ENCODE measurements at regions not wholly inside any gene's neighbourhood (a gene's known extent, or its start where the extent isn't known, plus 50 kb on each side); places are given as distances from the start of the nearest gene placed in this dataset.

DNA sequence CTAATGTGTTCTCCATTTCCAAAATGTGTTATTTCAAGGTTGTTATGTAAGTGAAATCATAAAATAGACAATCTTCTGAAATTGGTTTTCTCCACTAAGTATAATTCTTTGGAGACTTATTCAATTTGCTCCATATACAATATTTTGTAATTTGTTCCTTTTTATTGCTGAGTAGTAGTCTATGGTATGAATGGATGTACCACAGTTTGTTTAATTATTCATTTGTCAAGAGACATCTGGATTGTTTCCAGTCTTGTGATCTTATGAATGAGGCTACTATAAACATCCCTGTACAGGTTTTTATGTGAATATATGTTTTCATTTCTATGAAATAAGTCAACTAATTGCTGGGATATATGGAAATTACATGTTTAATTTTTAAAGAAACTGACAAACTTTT lies 652.6 kb upstream of the PLXNA2 start:
- TF ChIP-seq, protein P1, sequence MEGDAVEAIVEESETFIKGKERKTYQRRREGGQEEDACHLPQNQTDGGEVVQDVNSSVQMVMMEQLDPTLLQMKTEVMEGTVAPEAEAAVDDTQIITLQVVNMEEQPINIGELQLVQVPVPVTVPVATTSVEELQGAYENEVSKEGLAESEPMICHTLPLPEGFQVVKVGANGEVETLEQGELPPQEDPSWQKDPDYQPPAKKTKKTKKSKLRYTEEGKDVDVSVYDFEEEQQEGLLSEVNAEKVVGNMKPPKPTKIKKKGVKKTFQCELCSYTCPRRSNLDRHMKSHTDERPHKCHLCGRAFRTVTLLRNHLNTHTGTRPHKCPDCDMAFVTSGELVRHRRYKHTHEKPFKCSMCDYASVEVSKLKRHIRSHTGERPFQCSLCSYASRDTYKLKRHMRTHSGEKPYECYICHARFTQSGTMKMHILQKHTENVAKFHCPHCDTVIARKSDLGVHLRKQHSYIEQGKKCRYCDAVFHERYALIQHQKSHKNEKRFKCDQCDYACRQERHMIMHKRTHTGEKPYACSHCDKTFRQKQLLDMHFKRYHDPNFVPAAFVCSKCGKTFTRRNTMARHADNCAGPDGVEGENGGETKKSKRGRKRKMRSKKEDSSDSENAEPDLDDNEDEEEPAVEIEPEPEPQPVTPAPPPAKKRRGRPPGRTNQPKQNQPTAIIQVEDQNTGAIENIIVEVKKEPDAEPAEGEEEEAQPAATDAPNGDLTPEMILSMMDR (IDR thresholded peaks at IDR 0.05) = no peak
- TF ChIP-seq POLR2A (IDR thresholded peaks at IDR 0.05) = no peak
- no peak for TF ChIP-seq EP300 (IDR thresholded peaks at IDR 0.05)
